ENCODE measurements at regions not wholly inside any gene's neighbourhood (a gene's known extent, or its start where the extent isn't known, plus 50 kb on each side); places are given as distances from the start of the nearest gene placed in this dataset.

DNA sequence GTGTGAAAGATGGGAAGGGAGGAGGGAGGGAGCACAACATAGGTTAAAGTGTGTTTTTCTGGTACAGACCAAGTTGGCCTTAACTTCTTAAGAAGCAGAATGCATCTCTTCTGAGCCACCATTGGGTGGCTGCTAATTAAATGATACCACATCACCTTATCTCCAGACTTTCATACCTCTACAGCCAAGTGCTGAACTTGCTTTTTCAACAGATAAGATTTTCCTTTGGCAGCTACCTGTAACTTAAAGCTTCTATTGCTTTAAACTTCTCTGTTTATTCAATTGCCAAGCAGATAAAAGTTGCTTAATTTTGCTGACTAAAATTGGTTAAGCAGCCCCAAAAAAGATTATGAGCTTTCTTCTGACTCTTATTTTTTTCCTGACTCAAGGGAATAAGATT is 292.4 kb upstream of the SGO1 start:
- TF ChIP-seq, protein P1, sequence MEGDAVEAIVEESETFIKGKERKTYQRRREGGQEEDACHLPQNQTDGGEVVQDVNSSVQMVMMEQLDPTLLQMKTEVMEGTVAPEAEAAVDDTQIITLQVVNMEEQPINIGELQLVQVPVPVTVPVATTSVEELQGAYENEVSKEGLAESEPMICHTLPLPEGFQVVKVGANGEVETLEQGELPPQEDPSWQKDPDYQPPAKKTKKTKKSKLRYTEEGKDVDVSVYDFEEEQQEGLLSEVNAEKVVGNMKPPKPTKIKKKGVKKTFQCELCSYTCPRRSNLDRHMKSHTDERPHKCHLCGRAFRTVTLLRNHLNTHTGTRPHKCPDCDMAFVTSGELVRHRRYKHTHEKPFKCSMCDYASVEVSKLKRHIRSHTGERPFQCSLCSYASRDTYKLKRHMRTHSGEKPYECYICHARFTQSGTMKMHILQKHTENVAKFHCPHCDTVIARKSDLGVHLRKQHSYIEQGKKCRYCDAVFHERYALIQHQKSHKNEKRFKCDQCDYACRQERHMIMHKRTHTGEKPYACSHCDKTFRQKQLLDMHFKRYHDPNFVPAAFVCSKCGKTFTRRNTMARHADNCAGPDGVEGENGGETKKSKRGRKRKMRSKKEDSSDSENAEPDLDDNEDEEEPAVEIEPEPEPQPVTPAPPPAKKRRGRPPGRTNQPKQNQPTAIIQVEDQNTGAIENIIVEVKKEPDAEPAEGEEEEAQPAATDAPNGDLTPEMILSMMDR (conservative IDR thresholded peaks at IDR 0.05; ENCODE audit: low read depth, low read length) = no peak
- TF ChIP-seq EZH2 (IDR thresholded peaks at IDR 0.05; ENCODE audit: borderline replicate concordance, low read depth, low read length, poor library complexity, severe bottlenecking) = no peak

All from A673 (cell line).